Fibroblast of skin of left quadriceps (primary cell): ENCODE measurements at regions not wholly inside any gene's neighbourhood (a gene's known extent, or its start where the extent isn't known, plus 50 kb on each side); places are given as distances from the start of the nearest gene placed in this dataset.

ENCODE experiments used
- DNase-seq, 2 experiments: peaks; one replicate each; pipeline ENCODE4 v3.0.0-alpha.2; 2013; ENCODE audit warnings: low read depth in 2 of 2

GRCh38 chr19:29396925-29397324 lies 128.9 kb upstream of the VSTM2B start:
- no peak for DNase-seq

GRCh38 chr19:29397748-29398147 lies 128.0 kb upstream of the VSTM2B start:
- DNase-seq: no peak

GRCh38 chr19:29399804-29400203 lies 126.0 kb upstream of the VSTM2B start:
- DNase-seq: no peak

- DNase-seq: no peak
Measured at GRCh38 chr19:29400917-29401711, 124.7 kb upstream of the VSTM2B start.

GRCh38 chr19:29401712-29402421 lies 123.9 kb upstream of the VSTM2B start:
- no peak for DNase-seq

GRCh38 chr19:29402563-29402962 lies 123.2 kb upstream of the VSTM2B start:
- no peak for DNase-seq

GRCh38 chr19:29404015-29404414 lies 121.8 kb upstream of the VSTM2B start:
- no peak for DNase-seq

- DNase-seq: no peak
Measured at GRCh38 chr19:29404951-29405727, 120.7 kb upstream of the VSTM2B start.

- DNase-seq: no peak
Measured at GRCh38 chr19:29405728-29405995, 120.1 kb upstream of the VSTM2B start.

GRCh38 chr19:29409076-29409862 lies 116.5 kb upstream of the VSTM2B start:
- DNase-seq: no peak

- no peak for DNase-seq
Measured at GRCh38 chr19:29410601-29411000, 115.2 kb upstream of the VSTM2B start.

GRCh38 chr19:29411113-29411581 lies 114.6 kb upstream of the VSTM2B start:
- DNase-seq: no peak

GRCh38 chr19:29413435-29413834 lies 112.4 kb upstream of the VSTM2B start:
- no peak for DNase-seq

- no peak for DNase-seq
Measured at GRCh38 chr19:29415507-29415906, 110.3 kb upstream of the VSTM2B start.

- no peak for DNase-seq
Measured at GRCh38 chr19:29417048-29417447, 108.7 kb upstream of the VSTM2B start.

GRCh38 chr19:29418201-29418600 lies 107.6 kb upstream of the VSTM2B start:
- no peak for DNase-seq

- no peak for DNase-seq
Measured at GRCh38 chr19:29420065-29420464, 105.7 kb upstream of the VSTM2B start.

GRCh38 chr19:29420482-29421195 lies 105.2 kb upstream of the VSTM2B start:
- DNase-seq: no peak

- no peak for DNase-seq
Measured at GRCh38 chr19:29421196-29421545, 104.6 kb upstream of the VSTM2B start.

GRCh38 chr19:29422047-29422446 lies 103.7 kb upstream of the VSTM2B start:
- DNase-seq: no peak

GRCh38 chr19:29422486-29423085 lies 103.2 kb upstream of the VSTM2B start:
- no peak for DNase-seq
